ENCODE measurements at regions not wholly inside any gene's neighbourhood (a gene's known extent, or its start where the extent isn't known, plus 50 kb on each side); places are given as distances from the start of the nearest gene placed in this dataset.
A peak's percentile ranks its signal among the peaks of the same experiment; 100 is the strongest.

GRCh38 chrX:46354481-46354880, 190.7 kb downstream of the ZNF674 start:
- WGBS (ENCODE audit: insufficient coverage, low coverage, low lambda C conversion rate, missing lambda C conversion rate), result 69% methylated on average over 1 of the region's 1 CpG
- no peaks in the 10 kb centered on the region for H3K36me3 ChIP-seq
- ATAC-seq (no peak), DNase-seq (no peak)
- H3K27ac ChIP-seq, result no peak overlapping the region
- intact Hi-C loops (cut with DNase I), result no loop called here
- no peaks in the 10 kb centered on the region for H3K27me3 ChIP-seq
- no peaks in the 10 kb centered on the region for H3K9me3 ChIP-seq
- H3K4me1 ChIP-seq, result no peaks in the 10 kb centered on the region
- TF ChIP-seq CTCF (IDR thresholded peaks at IDR 0.05) (no peak), POLR2A (IDR thresholded peaks at IDR 0.05) (no peak)
- H3K4me3 ChIP-seq, result no peak overlapping the region

- Histone ChIP-seq H3K27me3 (no peaks in the 10 kb centered on the region), H3K4me3 (no peak overlapping the region), H3K4me1 (no peaks in the 10 kb centered on the region), H3K9me3 (no peaks in the 10 kb centered on the region), H3K27ac (no peak overlapping the region), H3K36me3 (no peaks in the 10 kb centered on the region)
- ATAC-seq (peak in 2 of 4 donors; percentile 41 to 53), DNase-seq (no peak)
- TF ChIP-seq POLR2A (IDR thresholded peaks at IDR 0.05) (no peak), CTCF (IDR thresholded peaks at IDR 0.05) (no peak)
- intact Hi-C loops (cut with DNase I), result no loop called here
- WGBS (ENCODE audit: insufficient coverage, low coverage, low lambda C conversion rate, missing lambda C conversion rate), result 27% methylated on average over 1 of the region's 1 CpG
Observed at GRCh38 chrX:46341767-46342322, 203.4 kb downstream of the ZNF674 start.

- DNase-seq (no peak), ATAC-seq (no peak)
- H3K9me3 ChIP-seq, result no peaks in the 10 kb centered on the region
- no peak overlapping the region for H3K4me3 ChIP-seq
- no peak overlapping the region for H3K27ac ChIP-seq
- intact Hi-C loops (cut with DNase I), result no loop called here
- no peaks in the 10 kb centered on the region for H3K36me3 ChIP-seq
- no peak for TF ChIP-seq CTCF (IDR thresholded peaks at IDR 0.05)
- TF ChIP-seq POLR2A (IDR thresholded peaks at IDR 0.05), result no peak
- H3K27me3 ChIP-seq, result no peaks in the 10 kb centered on the region
- no peaks in the 10 kb centered on the region for H3K4me1 ChIP-seq
Observed at GRCh38 chrX:46340696-46341095, 204.5 kb downstream of the ZNF674 start.

GRCh38 chrX:46333550-46333949, 211.7 kb downstream of the ZNF674 start:
- ATAC-seq (no peak), DNase-seq (no peak)
- Histone ChIP-seq H3K4me1 (no peaks in the 10 kb centered on the region), H3K4me3 (no peak overlapping the region), H3K36me3 (no peaks in the 10 kb centered on the region), H3K27ac (no peak overlapping the region), H3K27me3 (no peaks in the 10 kb centered on the region), H3K9me3 (no peaks in the 10 kb centered on the region)
- TF ChIP-seq POLR2A (IDR thresholded peaks at IDR 0.05) (no peak), CTCF (IDR thresholded peaks at IDR 0.05) (no peak)
- intact Hi-C loops (cut with DNase I), result no loop called here
- WGBS (ENCODE audit: insufficient coverage, low coverage, low lambda C conversion rate, missing lambda C conversion rate), result 70% methylated on average over 5 of the region's 5 CpGs

GRCh38 chrX:46330981-46331380, 214.2 kb downstream of the ZNF674 start:
- H3K27ac ChIP-seq, result no peak overlapping the region
- ATAC-seq (no peak), DNase-seq (no peak)
- H3K36me3 ChIP-seq, result no peaks in the 10 kb centered on the region
- no peak overlapping the region for H3K4me3 ChIP-seq
- H3K4me1 ChIP-seq, result no peaks in the 10 kb centered on the region
- intact Hi-C loops (cut with DNase I), result no loop called here
- TF ChIP-seq POLR2A (IDR thresholded peaks at IDR 0.05) (no peak), CTCF (IDR thresholded peaks at IDR 0.05) (no peak)
- no peaks in the 10 kb centered on the region for H3K27me3 ChIP-seq
- H3K9me3 ChIP-seq, result no peaks in the 10 kb centered on the region
